Central memory CD8-positive, alpha-beta T cell (primary cell): ENCODE measurements at regions not wholly inside any gene's neighbourhood (a gene's known extent, or its start where the extent isn't known, plus 50 kb on each side); places are given as distances from the start of the nearest gene placed in this dataset.

ENCODE experiments used
- ATAC-seq: fragments of 150-1000 bp; cut with Tn5 transposase; replicated peaks from 2 replicates; pipeline ENCODE4 v1.10.0; 2022; ENCODE audit warnings: mild to moderate bottlenecking, moderate FRiP score, moderate number of reproducible peaks; ENCODE audit not compliant: poor library complexity, severe bottlenecking; ENCODE audit errors: extremely low read depth
- DNase-seq, 2 donors: peaks; one replicate each; pipeline ENCODE4 v3.0.0; 2021; ENCODE audit warnings: low spot score in 2 of 2
- H3K27ac Mint-ChIP-seq: one replicate; pipeline ENCODE4 v1.8.0; 2022; ENCODE audit warnings: low read depth, mild to moderate bottlenecking, moderate library complexity, mixed read lengths
- H3K27me3 Mint-ChIP-seq: one replicate; pipeline ENCODE4 v1.8.0; 2022; ENCODE audit warnings: mixed read lengths
- H3K36me3 Mint-ChIP-seq: one replicate; pipeline ENCODE4 v1.8.0; 2022; ENCODE audit warnings: mild to moderate bottlenecking, moderate library complexity, mixed read lengths; ENCODE audit not compliant: insufficient read depth
- H3K4me1 Mint-ChIP-seq: one replicate; pipeline ENCODE4 v1.8.0; 2022; ENCODE audit warnings: mixed read lengths
- H3K4me3 Mint-ChIP-seq: one replicate; pipeline ENCODE4 v1.8.0; 2022; ENCODE audit warnings: mild to moderate bottlenecking, moderate library complexity, mixed read lengths
- H3K9me3 Mint-ChIP-seq: one replicate; pipeline ENCODE4 v1.8.0; 2022; ENCODE audit warnings: mixed read lengths

DNA sequence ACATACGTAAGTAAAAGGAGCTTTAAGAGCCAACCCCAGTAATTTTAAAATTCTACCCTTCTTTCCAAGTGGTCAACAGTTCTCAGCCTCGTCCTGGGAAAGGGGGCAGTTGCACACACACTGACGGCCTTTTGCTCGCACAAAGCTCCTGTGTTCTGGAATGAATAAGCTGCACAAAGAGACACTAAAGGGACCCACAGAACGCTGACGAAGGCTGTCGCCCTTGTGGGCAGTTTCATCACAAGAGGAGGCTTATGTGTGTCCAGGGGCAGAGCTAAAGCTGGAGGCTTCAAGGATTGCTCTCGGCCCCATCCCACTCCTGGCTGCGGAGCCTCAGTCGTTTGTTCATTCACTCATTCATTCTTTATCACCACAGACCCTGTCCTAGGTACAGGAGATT is 67.0 kb upstream of the NEK6 start:
- H3K27ac Mint-ChIP-seq, result no peak overlapping the region
- ATAC-seq, result no peak
- peaks cover 12% of the 10 kb centered on the region for H3K27me3 Mint-ChIP-seq
- no peaks in the 10 kb centered on the region for H3K36me3 Mint-ChIP-seq
- DNase-seq, result no peak
- H3K4me3 Mint-ChIP-seq, result no peak overlapping the region
- peaks cover 5% of the 10 kb centered on the region for H3K9me3 Mint-ChIP-seq
- H3K4me1 Mint-ChIP-seq, result peaks cover 5% of the 10 kb centered on the region

GRCh38 chr9:124191691-124192395 is 65.9 kb upstream of the NEK6 start:
- H3K27me3 Mint-ChIP-seq, result peaks cover 7% of the 10 kb centered on the region
- peaks cover 11% of the 10 kb centered on the region for H3K9me3 Mint-ChIP-seq
- DNase-seq (no peak), ATAC-seq (no peak)
- H3K4me3 Mint-ChIP-seq, result no peak overlapping the region
- no peaks in the 10 kb centered on the region for H3K36me3 Mint-ChIP-seq
- H3K4me1 Mint-ChIP-seq, result peaks cover 5% of the 10 kb centered on the region
- H3K27ac Mint-ChIP-seq, result peak overlapping the region; percentile 71

- ATAC-seq (no peak), DNase-seq (no peak)
- Mint-ChIP-seq H3K4me3 (no peak overlapping the region), H3K9me3 (peaks cover 11% of the 10 kb centered on the region), H3K27ac (no peak overlapping the region), H3K36me3 (no peaks in the 10 kb centered on the region), H3K4me1 (peaks cover 8% of the 10 kb centered on the region), H3K27me3 (no peaks in the 10 kb centered on the region)
These were observed 61.0 kb upstream of the NEK6 start for GRCh38 chr9:124196814-124197176.

DNA sequence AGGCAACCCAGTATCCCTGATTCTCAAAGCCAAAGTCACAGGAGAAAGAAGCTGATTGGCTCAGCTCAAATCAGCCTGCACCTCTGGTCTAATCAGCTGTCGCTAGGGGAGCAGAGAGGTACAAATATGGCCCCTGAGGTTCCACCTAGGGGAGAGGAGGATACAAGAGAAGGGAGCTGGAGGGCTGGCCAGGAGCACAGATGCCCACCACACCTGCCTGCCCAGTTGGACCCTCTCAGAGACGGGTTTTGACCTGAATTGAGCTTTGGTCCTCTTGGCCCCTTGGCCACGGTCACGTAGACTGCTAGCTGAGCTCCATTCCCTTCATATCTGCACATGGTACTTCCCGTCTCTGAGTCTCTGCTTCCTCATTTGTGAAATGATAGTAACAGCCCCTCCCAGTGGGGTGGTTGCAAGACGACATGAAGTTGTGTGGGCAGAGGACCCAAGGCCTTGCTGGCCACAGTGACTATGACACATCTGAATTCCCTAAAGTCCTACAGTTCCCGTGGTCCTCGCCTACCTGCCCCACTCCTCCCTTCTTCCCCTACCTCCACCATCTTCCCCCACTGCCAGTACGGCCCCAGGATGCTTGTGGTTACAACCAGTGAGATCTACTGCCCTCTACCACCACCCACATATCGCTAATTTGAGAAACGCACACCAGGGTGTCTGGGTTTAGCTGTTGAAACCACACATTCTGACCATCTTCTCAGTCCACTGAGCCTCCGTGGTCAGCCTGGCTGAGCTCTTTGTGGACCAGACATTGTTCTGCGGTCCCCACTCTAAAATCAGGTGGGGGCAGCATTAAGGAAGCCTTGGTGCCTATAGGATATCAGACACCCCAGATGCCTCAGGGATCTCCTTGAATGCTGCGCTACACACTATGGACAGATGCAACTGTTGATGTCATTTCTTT is 60.3 kb upstream of the NEK6 start:
- peak; percentile 54 for ATAC-seq
- Mint-ChIP-seq H3K9me3 (peaks cover 11% of the 10 kb centered on the region), H3K27ac (no peak overlapping the region), H3K27me3 (no peaks in the 10 kb centered on the region), H3K4me3 (peak overlapping the region; percentile 47), H3K4me1 (peaks cover 9% of the 10 kb centered on the region), H3K36me3 (no peaks in the 10 kb centered on the region)
- DNase-seq, result no peak

DNA sequence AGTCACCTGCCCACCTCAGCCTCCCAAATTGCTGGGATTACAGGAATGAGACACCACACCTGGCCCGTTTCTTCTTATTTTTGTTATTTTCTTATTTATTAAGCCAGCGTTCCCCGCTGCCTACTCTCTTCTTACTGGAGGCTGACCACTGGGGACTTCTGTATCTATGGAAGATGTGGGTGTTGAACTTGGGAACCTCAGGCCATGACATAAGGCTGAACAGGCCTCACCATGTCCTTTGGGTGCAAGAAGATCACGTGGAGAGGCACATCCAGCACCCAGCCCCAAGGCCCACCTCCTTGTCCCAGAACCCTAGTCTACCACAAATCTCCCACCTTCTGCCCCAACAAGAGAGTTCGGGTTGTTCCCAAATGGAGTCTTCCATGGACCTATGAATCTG is 59.4 kb upstream of the NEK6 start:
- H3K4me3 Mint-ChIP-seq, result no peak overlapping the region
- no peaks in the 10 kb centered on the region for H3K27me3 Mint-ChIP-seq
- peaks cover 11% of the 10 kb centered on the region for H3K9me3 Mint-ChIP-seq
- H3K4me1 Mint-ChIP-seq, result peaks cover 18% of the 10 kb centered on the region
- no peaks in the 10 kb centered on the region for H3K36me3 Mint-ChIP-seq
- no peak for ATAC-seq
- no peak overlapping the region for H3K27ac Mint-ChIP-seq
- no peak for DNase-seq

DNA sequence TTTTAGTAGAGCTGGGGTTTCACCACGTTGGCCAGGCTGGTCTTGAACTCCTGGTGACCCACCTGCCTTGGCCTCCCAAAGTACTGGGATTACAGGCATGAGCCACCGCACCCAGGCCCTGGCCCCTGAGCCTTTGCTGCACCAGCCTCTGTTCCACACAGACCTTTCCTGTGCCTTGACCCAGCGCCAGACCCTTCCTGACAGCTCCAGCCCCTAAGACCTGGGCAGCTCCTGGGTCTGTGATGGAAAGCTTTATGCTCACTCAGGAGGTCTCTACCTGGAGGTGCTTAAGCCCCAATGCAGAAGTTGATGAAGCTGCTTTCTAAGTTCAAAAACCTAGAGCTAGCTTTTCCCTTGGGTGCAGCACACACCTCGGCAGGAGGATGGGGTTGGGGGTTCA is 58.8 kb upstream of the NEK6 start:
- Mint-ChIP-seq H3K4me3 (no peak overlapping the region), H3K27ac (no peak overlapping the region), H3K36me3 (no peaks in the 10 kb centered on the region), H3K9me3 (peaks cover 11% of the 10 kb centered on the region), H3K27me3 (no peaks in the 10 kb centered on the region), H3K4me1 (peaks cover 24% of the 10 kb centered on the region)
- DNase-seq (no peak), ATAC-seq (no peak)

- Mint-ChIP-seq H3K4me3 (no peak overlapping the region), H3K4me1 (peaks cover 26% of the 10 kb centered on the region), H3K27me3 (no peaks in the 10 kb centered on the region), H3K9me3 (peaks cover 11% of the 10 kb centered on the region), H3K27ac (no peak overlapping the region), H3K36me3 (no peaks in the 10 kb centered on the region)
- ATAC-seq (no peak), DNase-seq (no peak)
These were observed 58.3 kb upstream of the NEK6 start for GRCh38 chr9:124199474-124199873.

GRCh38 chr9:124202447-124202971 is 55.2 kb upstream of the NEK6 start:
- peak overlapping the region; percentile 50 for H3K4me3 Mint-ChIP-seq
- H3K27me3 Mint-ChIP-seq, result no peaks in the 10 kb centered on the region
- ATAC-seq, result peak; percentile 90
- H3K27ac Mint-ChIP-seq, result peak overlapping the region; percentile 87
- H3K36me3 Mint-ChIP-seq, result no peaks in the 10 kb centered on the region
- DNase-seq, result peak in 1 of 2 donors; percentile 33
- peaks cover 41% of the 10 kb centered on the region for H3K4me1 Mint-ChIP-seq
- no peaks in the 10 kb centered on the region for H3K9me3 Mint-ChIP-seq

GRCh38 chr9:124205686-124206352 is 51.9 kb upstream of the NEK6 start:
- DNase-seq, result no peak
- no peak for ATAC-seq
- Mint-ChIP-seq H3K9me3 (no peaks in the 10 kb centered on the region), H3K36me3 (no peaks in the 10 kb centered on the region), H3K27ac (no peak overlapping the region), H3K27me3 (no peaks in the 10 kb centered on the region), H3K4me3 (no peak overlapping the region), H3K4me1 (peaks cover 59% of the 10 kb centered on the region)

DNA sequence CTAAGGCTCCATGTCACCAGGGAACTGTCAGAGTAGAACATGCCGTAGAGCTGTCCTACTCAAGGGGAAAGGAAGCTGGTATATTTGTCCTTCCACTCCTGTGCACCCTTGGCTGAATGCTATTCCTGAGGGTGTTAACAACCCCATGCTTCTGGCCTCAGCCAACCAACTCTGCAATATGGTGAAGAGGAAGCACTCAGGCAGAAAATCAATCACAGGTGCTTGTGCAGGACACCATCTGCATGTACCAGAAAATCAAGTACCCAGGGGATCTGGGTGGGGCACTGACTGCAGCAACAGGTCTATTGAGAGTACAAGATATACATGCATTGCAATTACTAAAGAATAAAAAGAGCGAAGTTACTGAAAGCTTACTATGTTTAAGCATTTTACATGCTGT is 51.4 kb upstream of the NEK6 start:
- H3K27ac Mint-ChIP-seq, result no peak overlapping the region
- H3K4me1 Mint-ChIP-seq, result peaks cover 64% of the 10 kb centered on the region
- no peaks in the 10 kb centered on the region for H3K27me3 Mint-ChIP-seq
- no peak overlapping the region for H3K4me3 Mint-ChIP-seq
- DNase-seq, result no peak
- H3K36me3 Mint-ChIP-seq, result peaks cover 2% of the 10 kb centered on the region
- no peak for ATAC-seq
- no peaks in the 10 kb centered on the region for H3K9me3 Mint-ChIP-seq
